ENCODE measurements at regions not wholly inside any gene's neighbourhood (a gene's known extent, or its start where the extent isn't known, plus 50 kb on each side); places are given as distances from the start of the nearest gene placed in this dataset.

- TF ChIP-seq GABPB1 (CRISPR knock-in tag; IDR thresholded peaks at IDR 0.05) (no peak), ZNF883 (CRISPR knock-in tag; IDR thresholded peaks at IDR 0.05; ENCODE audit: not compliant biosample characterization) (no peak), ZNF773 (CRISPR knock-in tag; IDR thresholded peaks at IDR 0.05; ENCODE audit: borderline replicate concordance) (no peak), HDAC6 (IDR thresholded peaks at IDR 0.05; ENCODE audit: low read depth, low read length) (no peak), ZNF367 (CRISPR knock-in tag; IDR thresholded peaks at IDR 0.05; ENCODE audit: borderline replicate concordance) (no peak), HNF4A (CRISPR knock-in tag; IDR thresholded peaks at IDR 0.05) (no peak), ZBTB49 (CRISPR knock-in tag; IDR thresholded peaks at IDR 0.05; ENCODE audit: borderline replicate concordance) (no peak), PATZ1 (CRISPR knock-in tag; IDR thresholded peaks at IDR 0.05) (no peak), ZNF180 (CRISPR knock-in tag; IDR thresholded peaks at IDR 0.05; ENCODE audit: borderline replicate concordance, low read depth) (no peak), KDM4B (CRISPR knock-in tag; IDR thresholded peaks at IDR 0.05) (no peak)
These were observed 212.0 kb downstream of the PRDM2 start (continued) for GRCh38 chr1:13911697-13912619.
